NAMALWA (cell line): ENCODE measurements at regions not wholly inside any gene's neighbourhood (a gene's known extent, or its start where the extent isn't known, plus 50 kb on each side); places are given as distances from the start of the nearest gene placed in this dataset.

Experiments used
- DNase-seq: peaks from one replicate; pipeline ENCODE4 v3.0.0-alpha.2; 2015; ENCODE audit warnings: low spot score

DNA sequence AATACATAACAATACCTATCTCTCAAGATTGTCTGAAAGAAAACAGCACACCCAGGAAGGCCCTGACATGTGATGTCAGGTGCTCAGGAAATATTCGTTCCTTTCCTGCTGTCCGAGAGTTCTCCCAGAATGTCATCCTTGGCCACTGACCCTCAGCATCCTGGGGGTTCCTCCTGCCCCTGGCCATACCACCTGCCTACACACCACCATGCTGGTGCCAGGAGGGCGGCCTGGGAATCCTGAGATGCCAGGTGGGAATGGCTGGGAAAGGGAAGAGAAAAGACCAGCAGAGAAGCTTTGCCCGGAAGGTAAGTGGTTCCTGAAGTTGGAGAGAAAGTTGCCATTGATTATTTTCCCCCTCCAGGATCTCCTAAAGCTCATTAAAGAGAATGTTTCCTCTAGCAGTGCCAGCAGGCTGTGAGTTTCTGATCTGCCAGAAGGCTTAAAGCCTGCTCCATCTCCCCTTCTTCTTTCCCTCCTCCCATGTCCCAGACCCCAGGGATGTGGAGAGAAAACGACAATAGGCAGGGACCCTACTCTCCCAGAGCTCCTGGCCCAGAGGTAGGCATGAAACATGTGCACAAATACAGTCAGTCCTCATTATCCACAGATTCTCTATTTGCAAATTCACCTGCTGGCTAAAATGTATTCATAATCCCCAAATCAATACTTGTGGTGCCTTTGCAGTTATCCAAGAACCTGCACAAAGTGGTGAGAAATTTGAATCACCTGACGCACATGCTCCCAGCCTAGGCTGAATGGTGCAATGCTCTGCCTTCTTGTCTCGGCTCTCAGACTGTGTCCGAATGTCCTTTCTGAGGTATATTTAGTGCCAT is 147.1 kb upstream of the MYCN start:
- DNase-seq: no peak

GRCh38 chr2:15793978-15794377 is 146.4 kb upstream of the MYCN start:
- DNase-seq: no peak

DNA sequence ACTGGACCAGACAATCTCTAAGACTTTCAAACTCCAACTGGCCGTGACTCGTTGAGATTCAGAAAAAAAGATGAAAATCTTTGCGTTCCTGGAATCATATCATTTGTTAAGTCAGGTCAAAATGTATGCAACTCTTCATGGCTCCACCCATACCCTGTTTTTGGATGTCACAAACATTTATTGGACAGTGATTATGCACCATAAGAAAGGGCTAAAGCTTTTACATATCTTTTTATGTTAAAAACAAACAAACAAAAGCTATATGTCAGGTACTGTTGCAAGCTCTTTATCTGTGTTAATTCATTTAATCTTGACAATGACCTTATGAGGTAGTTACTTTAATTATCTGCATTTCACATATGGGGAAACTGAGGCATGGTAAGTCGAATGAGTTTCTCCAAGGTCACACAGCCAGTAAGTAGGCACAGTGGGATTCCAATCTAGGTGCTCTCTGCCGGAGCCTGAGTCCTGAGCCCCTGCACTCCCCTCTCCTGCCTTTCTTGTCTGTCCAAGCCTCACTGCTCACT is 145.7 kb upstream of the MYCN start:
- no peak for DNase-seq

- DNase-seq: no peak
These were observed 144.9 kb upstream of the MYCN start for GRCh38 chr2:15795426-15795825.

DNA sequence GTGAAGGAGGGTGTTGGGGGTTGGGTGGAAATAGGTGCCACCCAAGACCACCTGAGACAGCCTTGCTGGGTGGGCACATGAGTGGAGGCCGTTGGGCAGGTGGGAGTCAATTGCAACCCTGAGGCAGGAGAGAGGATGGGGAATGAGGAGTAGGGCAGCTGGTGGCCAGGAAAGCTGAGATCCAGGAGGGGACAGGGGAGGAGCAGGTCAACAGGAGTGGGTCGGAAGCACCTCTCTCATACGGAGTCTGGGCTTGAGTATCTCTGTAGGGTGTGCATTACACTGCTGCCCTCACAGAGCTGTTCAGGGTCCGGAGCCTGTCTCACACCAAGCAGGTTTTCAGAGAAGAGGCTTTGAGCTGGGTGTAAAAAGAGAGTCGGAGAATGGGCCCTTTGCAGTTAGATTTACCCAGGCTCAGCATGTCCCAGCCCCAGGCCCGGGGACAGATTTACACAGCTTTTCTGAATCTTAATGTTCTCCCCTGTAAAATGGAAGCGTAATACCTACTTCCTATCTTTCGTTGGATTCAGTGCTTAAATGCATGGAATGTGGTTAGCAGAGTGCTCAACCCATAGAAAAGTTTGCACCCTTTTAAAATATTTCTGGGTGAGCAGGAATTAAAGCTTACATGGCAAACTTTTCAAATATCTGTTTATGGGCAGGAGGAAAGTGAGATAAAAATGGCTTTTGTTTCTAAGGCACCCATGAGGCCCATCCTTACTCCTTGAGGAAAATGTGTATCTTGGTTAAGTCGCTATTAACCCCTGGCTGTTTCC is 144.0 kb upstream of the MYCN start:
- no peak for DNase-seq

GRCh38 chr2:15797231-15797938 is 143.0 kb upstream of the MYCN start:
- peak; percentile 9 for DNase-seq

DNA sequence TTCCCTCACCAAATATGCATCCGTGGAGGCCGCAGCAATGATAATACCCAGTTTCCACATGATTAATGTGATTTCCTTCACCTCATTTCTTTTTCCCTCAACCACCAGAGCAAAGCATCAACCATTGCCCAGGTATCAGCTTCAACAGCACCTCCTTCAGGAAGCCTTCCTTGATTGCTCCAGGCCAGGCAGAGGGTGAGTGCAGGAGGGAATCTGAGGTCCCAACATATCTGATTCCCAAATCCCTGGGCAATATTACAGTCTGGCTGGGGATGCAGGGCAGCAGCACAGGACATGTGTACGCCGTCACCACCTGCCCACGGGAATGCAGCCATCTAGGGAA is 142.4 kb upstream of the MYCN start:
- DNase-seq: no peak

- DNase-seq: no peak
These were observed 141.5 kb upstream of the MYCN start for GRCh38 chr2:15798701-15799431.

- DNase-seq: peak; percentile 42
These were observed 140.9 kb upstream of the MYCN start for GRCh38 chr2:15799432-15799827.

DNA sequence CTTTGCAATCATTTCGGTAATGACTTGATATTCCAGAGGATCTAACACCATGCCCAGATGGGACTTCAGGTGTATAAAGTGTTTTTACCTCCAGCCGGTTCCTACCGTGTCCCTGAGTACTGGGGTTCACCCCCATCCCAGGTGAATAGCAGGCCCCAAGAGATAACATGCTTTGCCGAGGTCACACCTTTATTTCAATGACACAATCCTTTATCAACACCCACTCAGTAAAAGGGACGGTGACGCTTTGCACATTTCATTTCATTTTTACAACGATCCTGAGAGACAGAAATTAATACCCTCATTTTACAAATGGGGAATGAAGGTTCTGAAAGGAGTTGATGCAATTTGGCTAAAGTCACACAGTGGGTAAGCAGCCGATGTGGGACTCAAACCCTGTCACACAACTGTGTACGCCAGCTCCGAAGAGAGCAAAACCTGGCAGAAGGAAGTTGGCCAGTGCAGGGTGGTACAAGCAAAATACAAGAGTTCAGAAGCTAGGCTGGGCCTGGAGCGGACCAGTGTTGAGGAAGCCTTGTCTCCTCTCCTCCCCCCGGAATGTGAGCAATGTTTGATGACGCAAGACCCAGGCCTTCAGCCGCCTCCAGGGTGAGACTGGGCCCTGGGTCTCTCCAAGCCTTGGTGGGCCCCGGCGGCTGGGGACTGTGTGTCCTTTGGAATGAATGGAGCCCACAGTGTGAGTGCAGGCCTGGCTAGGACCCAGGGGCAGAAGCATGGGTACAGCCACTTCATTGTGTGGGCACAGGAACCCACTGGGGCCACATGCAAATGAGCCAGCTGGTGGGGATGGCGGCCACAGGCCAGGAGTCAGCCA is 139.6 kb upstream of the MYCN start:
- no peak for DNase-seq

DNA sequence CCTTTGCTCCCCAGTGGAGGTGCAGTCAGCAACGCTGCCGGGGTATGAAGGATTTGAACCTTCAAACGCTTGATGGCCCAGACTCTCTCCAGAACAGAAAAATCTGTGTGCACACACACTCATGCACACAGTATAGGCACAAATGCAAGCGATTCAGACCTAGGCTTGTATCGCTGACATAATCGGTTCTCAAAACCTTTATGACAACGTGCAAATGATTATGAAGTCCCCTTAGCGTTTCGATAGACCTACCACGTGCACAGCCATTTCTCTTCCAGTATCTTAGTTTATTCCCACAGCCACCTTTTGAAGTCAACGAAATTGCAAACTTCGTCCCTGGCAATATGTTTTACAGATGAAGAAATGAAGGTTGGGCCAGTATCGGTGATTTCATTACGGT is 138.9 kb upstream of the MYCN start:
- no peak for DNase-seq

DNA sequence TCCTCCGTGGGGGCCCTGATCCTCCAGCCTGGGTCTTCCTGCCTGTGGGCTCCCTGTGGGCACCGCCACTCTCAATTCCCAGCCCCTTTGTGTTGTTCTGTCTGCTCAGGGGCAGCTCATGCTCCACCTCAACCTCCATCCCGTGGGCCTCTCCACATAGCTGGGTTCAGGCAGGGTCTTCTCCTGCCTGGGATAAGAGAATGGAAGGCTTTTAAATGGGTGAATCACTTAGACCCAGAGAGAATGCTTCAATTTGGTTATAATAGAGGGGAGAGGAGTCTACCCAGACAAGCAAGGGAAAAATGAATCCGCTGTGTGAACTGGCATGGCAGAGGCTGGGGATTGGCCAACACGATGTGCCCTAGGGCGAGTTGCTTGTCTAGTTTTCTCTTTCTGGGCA is 138.4 kb upstream of the MYCN start:
- no peak for DNase-seq

DNA sequence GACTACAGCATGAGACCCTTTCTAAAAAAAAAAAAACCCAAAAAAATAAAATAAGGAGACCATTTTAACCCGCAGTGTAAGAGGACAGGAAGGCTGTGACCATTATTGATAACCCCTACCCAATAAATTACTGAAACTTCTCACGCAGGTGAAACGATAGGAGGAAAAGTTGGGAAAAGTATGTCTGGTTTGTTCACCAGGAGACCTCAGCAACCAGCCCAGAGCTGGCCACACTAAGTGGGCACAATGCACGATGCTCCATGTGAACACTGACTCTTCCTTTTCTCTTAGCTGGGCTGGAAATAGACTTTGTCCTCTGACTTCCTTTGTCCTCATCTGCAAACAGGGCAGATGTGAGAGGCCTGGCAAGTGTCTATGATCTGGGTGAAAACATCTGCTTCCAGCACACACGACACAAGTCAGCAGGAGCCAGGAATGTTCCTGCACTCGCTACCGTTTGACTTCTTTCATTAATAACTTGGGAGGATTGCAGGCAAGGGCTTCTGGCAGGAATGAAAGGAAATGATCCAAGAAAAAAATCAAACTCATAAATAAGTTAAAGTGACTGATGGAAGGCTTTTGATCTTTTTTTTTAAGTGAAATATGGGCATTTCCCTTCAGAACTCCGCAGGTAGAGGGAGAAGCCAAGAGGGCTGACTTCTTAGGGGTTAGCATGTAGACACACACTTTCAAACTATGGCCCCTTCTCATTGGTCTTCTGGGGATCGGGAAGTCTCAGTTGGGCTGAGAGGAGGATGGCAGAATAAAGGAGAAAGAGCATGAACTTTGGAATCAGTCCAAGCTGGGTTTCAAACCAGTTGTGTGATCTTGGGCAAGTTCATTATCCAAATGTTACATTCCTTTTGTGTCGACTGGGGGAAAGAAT is 137.4 kb upstream of the MYCN start:
- no peak for DNase-seq

DNA sequence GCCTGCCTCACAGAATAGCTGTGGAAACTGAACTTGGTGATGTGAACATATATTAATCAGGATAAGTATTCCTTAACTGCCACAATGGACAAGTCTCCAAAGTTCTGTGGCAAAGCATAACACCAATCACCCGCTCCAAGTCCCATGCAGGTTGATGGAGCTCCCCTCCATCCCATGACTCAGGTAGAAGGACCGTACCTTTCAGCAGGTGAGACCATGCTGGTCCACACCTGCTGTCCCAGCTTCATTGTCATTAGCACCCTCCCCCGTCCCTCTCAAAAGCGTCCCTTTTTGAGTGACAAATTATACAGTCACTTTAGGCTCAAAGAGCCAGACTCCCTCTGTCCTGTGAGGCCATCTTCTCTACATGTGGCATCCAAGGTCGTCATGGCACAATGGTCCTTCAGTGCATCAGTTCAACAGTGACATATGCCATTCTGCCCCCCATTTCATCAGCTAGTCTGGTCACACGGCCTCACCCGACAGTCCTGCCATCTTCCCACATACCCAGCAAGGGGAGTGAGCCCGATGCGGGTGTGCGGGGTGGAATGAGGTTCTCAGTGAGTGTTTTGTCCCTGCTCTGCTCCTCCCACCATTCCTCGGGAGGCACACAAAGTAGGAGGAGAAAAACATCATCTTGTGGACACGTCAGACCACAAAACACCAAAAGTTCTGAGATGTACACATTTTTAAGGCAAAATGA is 136.7 kb upstream of the MYCN start:
- DNase-seq: no peak

GRCh38 chr2:15804246-15804619 is 136.1 kb upstream of the MYCN start:
- no peak for DNase-seq

GRCh38 chr2:15804691-15805090 is 135.7 kb upstream of the MYCN start:
- no peak for DNase-seq

- DNase-seq: no peak
These were observed 135.1 kb upstream of the MYCN start for GRCh38 chr2:15805206-15805605.

DNA sequence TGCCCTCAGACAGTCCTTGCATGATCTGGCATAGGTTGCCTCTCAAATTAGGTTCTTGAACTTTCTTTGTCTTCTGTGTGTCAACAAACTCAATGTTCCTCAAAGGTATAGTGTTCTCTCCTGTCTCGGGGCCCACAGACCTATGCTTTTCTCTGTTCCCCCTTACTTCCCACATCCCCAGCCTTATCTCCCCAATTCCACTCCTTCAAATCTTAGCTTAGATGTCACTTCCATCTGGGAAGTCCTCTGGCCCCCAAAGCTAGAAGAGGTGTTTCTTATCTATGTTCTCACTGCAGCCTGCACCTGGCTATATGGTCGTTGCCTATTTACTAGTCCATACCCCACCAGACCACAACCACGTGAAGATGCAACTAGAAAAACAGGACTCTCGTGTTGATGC is 134.6 kb upstream of the MYCN start:
- DNase-seq: no peak

- DNase-seq: no peak
These were observed 133.4 kb upstream of the MYCN start for GRCh38 chr2:15806801-15807417.
